ENCODE measurements at regions not wholly inside any gene's neighbourhood (a gene's known extent, or its start where the extent isn't known, plus 50 kb on each side); places are given as distances from the start of the nearest gene placed in this dataset.

DNA sequence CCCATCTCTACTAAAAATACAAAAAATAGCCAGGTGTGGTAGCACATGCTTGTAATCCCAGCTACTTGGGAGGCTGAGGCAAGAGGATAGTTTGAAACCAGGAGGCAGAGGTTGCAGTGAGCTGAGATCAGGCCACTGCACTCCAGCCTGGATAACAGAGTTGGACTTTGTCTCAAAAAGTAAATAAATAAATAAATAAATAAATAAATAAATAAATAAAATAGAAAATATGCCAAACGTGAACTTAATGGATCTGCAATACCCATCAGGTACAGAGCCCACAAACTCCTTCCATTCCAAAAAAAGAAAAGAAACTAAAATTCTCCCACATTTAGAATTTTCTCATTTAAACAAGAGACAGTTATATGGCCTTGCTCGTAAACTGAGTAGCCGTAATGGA, 702.7 kb downstream of the CDH18 start:
- TF ChIP-seq, protein P1, sequence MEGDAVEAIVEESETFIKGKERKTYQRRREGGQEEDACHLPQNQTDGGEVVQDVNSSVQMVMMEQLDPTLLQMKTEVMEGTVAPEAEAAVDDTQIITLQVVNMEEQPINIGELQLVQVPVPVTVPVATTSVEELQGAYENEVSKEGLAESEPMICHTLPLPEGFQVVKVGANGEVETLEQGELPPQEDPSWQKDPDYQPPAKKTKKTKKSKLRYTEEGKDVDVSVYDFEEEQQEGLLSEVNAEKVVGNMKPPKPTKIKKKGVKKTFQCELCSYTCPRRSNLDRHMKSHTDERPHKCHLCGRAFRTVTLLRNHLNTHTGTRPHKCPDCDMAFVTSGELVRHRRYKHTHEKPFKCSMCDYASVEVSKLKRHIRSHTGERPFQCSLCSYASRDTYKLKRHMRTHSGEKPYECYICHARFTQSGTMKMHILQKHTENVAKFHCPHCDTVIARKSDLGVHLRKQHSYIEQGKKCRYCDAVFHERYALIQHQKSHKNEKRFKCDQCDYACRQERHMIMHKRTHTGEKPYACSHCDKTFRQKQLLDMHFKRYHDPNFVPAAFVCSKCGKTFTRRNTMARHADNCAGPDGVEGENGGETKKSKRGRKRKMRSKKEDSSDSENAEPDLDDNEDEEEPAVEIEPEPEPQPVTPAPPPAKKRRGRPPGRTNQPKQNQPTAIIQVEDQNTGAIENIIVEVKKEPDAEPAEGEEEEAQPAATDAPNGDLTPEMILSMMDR (conservative IDR thresholded peaks at IDR 0.05; ENCODE audit: low read depth, low read length), result no peak
- TF ChIP-seq CHD1 (IDR thresholded peaks at IDR 0.05; ENCODE audit: low read depth, low read length) (no peak), SMC3 (IDR thresholded peaks at IDR 0.05; ENCODE audit: low read depth, low read length) (no peak), MAFK (IDR thresholded peaks at IDR 0.05; ENCODE audit: low read depth, low read length) (no peak)

Data from IMR-90 (cell line).